CD4-positive, alpha-beta T cell treated with Interleukin-17A for 4 hours (primary cell): ENCODE measurements at regions not wholly inside any gene's neighbourhood (a gene's known extent, or its start where the extent isn't known, plus 50 kb on each side); places are given as distances from the start of the nearest gene placed in this dataset.

Experiments
- DNase-seq: peaks from one replicate; pipeline ENCODE4 v3.0.0-alpha.2; 2020; ENCODE audit warnings: mixed read lengths

DNA sequence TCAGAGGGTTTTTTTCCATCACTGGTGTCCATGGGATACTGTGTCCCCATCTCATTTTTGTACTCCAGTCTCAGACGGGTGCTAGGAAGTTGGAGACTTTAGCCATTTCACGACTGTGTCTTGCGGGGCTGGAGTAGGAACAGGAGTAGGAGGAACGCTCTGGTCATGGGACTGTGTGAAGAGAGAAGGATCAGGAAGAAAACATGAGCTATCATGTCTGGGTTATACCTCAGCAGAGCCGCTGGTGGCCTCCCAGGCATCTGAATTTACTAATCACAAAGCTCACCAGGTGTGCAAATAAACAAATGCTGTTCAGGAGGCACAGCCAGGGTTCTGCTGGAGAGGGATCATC lies 225.4 kb downstream of the SEC14L1 start:
- no peak for DNase-seq

DNA sequence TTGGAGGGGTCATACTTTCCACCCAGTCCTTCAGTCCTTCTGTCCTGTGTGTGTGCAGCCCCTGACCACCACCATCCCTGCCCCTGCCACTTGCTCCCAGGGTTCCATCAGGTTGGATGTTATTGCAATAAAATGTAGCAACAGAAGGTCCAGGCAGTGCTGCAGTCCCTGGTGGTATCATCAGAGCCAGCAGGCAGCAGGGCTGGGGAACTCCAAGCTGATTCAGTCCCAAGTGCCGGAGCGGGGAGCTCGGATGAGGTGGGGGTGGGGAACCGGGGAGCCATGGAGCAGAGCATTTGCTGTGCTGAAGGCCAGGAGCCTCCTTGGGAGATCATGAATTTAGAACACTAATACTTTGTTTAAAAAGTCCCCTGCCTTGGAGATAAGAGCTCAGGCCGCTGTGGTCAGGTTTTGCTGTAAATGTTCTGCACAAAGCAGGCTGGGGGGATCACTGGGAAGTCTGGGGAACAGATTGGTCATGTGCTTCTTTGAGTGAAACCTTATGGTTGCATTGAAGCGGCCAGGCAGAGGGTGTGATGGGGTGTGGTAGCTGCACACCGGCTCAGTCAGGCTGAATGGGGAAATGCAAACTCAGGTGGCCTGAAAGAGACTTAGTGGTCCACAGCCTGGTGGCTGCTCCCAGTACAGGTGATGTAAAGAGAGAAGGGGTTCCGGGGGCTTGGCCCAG lies 225.9 kb downstream of the SEC14L1 start:
- no peak for DNase-seq

DNA sequence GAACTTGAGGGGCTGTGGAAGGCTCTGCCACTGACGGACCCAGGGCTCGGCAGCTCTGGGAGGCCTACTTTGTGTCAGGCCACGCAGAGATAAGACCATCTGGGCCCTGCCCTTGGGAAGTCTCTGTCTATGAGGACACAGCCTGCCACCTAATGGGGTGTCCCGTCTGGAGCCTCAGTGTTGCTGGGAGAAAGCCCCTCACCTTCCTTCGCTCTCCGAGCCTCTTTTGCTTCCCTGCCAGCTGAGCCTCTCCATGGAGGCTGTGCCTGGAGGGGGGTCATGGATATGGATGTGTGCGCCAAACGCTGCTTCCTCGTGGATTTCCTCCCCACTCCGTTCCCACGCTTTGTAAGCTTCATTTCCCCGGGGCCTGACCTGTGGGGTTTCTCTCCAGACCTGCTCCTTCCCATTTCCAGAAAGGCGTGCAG lies 228.8 kb downstream of the SEC14L1 start:
- DNase-seq: no peak

DNA sequence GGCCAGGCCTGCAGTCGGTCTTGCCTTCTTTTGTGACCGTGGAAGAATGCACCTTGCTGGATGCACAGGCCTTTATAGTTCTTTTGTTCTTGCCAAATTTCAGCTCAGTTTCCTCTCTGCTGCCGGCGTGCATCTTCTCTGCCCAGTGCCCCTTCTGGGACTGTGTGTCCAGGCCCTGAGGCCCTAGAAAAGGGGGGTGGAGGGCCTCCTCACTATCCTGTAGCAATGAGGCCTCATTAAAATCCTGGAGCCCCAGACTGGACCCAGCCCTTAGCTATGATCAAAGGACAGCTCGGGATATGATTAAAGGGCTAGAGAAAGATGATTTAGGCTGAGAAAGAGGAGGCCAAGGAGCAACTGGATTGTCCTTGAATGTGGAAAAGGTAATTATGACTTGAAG lies 229.8 kb downstream of the SEC14L1 start:
- no peak for DNase-seq

DNA sequence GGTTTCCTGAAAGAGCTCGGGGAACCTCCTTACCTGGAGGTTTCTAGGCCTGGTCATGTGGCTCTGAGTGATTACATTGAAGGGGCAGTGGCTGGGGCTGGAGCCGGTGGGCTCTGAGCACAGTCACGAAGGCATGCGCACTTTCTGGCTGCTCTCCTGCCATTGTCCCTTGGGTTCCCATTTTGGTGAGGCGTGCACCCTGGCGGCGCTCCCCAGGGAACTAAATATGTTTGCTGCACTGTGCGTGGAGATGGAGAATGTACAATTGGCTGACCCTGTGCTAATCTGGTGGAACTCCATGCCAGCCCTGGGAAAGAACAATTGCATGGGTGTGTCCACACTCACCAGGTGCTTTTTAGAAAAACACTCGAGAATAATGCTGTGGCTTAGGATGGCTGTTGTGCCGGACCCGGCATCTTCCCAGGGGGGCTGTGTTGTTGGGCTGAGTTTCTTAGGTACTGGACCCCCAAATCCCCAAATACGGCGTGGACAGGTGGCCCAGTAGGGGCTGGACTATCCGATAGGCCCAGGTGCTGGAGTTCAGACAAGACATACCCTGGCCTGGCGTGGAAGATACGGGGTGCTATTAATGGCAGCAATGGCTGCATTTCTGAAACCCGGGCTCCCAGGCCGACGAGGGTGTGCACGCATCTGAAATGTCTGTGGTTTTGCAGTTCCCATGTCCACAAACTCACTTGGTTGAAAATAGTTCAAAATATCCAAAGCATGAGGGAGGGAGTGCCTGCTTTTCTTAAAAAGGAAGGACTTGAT lies 230.5 kb downstream of the SEC14L1 start:
- DNase-seq: no peak

DNA sequence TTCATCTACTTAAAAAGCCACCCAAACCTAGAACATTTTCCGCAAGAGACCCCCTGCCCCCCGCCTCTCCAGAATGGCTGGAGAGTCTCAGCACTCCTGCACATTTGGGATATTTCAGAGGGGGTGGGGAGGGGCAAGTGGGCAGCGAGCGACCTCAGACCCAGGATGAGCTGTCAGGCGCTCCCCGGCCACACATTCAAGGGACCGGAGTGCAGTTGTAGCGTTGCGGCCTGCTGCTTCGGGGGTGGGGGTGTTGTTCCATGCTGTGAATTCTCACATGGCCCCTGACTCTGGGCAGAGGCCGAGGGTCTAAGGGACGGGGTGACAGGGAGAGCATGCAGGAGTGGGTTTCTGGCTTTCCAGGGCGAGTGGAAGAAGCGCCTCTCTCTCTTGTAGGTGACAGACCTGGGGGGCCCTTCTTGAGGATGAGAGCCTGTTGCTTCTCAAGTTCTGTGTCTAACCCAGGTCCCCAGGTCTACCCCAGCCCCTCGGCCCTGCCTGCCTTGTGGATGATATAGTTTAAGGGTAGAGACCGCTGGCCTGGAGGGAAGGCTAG lies 231.2 kb downstream of the SEC14L1 start:
- DNase-seq: no peak

DNA sequence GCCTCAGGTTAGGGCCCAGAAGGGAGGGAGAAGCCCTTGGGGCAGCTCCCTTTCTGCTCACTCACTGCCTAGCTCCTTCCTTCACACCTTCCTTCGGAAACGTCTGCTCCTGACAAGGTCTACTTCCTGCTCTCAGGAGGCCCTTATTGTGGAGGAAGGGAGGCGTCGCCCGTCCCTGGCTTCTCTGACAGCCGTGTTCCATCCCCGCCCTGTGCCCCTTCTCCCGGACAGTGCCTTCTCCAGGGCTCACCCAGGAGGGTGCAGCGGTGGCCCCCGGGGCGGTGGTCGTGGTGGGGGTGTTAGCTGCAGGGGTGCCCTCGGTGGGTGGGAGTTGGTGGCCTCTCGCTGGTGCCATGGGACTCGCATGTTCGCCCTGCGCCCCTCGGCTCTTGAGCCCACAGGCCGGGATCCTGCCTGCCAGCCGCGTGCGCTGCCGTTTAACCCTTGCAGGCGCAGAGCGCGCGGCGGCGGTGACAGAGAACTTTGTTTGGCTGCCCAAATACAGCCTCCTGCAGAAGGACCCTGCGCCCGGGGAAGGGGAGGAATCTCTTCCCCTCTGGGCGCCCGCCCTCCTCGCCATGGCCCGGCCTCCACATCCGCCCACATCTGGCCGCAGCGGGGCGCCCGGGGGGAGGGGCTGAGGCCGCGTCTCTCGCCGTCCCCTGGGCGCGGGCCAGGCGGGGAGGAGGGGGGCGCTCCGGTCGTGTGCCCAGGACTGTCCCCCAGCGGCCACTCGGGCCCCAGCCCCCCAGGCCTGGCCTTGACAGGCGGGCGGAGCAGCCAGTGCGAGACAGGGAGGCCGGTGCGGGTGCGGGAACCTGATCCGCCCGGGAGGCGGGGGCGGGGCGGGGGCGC lies 231.9 kb downstream of the SEC14L1 start:
- peak; percentile 79 for DNase-seq

DNA sequence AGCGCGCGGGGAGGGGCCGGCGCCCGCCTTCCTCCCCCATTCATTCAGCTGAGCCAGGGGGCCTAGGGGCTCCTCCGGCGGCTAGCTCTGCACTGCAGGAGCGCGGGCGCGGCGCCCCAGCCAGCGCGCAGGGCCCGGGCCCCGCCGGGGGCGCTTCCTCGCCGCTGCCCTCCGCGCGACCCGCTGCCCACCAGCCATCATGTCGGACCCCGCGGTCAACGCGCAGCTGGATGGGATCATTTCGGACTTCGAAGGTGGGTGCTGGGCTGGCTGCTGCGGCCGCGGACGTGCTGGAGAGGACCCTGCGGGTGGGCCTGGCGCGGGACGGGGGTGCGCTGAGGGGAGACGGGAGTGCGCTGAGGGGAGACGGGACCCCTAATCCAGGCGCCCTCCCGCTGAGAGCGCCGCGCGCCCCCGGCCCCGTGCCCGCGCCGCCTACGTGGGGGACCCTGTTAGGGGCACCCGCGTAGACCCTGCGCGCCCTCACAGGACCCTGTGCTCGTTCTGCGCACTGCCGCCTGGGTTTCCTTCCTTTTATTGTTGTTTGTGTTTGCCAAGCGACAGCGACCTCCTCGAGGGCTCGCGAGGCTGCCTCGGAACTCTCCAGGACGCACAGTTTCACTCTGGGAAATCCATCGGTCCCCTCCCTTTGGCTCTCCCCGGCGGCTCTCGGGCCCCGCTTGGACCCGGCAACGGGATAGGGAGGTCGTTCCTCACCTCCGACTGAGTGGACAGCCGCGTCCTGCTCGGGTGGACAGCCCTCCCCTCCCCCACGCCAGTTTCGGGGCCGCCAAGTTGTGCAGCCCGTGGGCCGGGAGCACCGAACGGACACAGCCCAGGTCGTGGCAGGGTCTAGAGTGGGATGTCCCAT lies 232.8 kb downstream of the SEC14L1 start:
- peak; percentile 59 for DNase-seq

DNA sequence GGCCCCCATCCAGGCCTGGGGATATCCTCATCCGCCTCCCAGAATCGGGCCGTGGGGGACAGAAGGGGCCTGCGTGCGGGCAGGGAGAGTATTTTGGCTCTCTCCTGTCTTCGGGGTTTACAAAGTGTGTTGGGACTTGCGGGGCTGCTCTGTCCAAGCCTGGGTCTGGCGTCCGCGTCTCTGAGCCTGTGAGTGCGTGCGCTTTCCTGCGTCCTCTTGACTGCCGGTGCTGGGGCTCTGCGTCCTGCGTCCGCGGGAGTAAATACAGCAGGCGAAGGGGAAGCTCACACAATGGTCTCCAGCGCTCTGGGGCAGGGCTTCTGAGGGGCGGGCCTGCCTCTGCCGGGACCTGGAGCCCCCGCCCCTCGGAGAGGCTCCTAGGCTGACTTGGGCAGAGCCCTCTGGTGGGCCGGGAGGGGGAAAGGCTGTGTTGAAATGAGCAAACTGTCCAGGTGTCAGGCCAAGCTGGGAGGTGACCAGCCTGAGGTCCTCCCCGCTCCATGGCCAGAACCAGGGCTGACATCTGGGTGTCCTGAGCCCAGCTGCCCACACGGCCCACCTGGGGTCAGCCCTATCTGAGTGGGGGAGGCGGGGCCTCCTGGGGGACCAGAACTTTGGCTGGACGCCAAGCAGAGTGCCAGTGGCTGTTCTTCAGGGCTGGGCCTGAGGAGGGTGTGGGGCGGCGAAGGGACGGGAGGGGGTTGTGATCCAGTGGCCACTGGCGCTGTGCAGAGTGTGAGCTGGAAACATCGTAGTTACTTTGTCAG lies 233.6 kb downstream of the SEC14L1 start:
- peak; percentile 85 for DNase-seq

DNA sequence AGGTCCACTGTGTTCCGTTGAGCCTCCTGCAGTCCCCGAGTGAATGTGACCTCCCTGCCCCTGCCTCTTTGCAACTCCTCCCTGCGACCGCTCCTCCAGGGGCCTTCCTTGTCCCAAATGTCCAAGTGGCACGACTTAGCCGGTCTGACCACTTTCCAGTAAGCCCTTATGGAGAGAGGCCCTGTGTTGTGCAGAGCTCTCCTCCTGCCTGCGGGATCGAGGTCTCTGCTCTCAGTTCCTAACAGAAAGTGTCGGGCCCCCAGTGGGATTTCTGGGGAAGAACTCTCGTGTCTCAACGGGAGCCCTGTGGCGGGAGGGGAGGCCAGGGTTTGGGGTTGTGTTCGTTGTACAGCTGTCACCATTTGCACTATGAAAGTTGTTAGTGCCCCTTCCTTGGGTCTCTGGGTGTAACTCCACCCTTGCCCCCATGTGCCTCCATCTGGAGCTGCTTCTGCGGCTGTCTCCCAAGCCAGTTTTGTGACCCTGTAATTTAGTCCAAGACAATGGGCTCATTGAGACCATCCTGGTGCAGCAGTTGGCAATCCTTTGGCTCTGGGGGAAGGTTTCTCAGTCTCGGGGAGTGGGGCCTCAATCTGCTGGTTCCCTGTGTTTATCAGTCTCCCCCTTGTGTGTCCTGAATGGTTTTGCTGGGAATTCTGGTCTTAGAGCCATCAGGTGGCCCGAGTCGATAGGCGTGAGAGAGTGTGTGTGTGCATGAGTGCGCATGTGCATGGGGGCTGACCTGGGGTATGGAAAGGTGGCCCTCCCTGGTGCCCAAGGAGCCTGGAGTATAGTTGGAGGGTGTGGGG lies 234.5 kb downstream of the SEC14L1 start:
- no peak for DNase-seq

DNA sequence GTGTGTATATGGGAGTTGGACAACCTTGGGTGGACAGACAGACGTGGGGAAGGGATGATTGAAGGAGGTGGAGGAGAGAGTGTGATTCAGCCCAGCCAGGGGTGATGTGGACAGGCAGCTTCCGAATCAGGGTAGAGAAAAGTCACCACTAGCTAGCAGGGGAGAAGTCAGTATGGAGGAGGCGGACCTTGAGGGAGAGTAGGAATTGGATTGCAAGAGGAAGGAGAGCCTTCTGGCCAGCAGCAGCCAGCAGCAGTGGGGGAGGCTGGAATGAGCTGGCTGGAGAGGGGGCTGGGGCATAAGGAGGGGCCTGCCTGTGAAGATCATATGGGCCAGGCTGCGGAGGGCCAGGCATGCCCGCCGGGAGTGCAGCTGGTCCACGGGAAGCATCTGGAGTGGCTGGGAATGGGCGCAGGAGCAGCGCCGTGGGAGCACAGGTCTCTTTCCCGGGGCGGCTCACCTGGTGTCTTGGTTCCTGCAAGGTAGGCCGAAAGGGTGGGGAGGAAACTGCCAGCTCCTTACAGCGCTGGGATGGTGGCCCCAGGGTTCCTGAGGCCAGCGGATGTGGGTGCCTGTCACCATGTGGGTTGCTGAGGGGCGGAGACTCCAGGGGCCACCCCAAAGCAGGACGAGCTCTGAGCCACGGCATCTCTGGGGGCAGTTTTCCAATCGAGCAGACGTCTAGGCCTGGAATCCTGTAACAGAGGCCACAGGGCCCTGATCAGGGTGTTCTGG lies 235.3 kb downstream of the SEC14L1 start:
- peak; percentile 81 for DNase-seq

DNA sequence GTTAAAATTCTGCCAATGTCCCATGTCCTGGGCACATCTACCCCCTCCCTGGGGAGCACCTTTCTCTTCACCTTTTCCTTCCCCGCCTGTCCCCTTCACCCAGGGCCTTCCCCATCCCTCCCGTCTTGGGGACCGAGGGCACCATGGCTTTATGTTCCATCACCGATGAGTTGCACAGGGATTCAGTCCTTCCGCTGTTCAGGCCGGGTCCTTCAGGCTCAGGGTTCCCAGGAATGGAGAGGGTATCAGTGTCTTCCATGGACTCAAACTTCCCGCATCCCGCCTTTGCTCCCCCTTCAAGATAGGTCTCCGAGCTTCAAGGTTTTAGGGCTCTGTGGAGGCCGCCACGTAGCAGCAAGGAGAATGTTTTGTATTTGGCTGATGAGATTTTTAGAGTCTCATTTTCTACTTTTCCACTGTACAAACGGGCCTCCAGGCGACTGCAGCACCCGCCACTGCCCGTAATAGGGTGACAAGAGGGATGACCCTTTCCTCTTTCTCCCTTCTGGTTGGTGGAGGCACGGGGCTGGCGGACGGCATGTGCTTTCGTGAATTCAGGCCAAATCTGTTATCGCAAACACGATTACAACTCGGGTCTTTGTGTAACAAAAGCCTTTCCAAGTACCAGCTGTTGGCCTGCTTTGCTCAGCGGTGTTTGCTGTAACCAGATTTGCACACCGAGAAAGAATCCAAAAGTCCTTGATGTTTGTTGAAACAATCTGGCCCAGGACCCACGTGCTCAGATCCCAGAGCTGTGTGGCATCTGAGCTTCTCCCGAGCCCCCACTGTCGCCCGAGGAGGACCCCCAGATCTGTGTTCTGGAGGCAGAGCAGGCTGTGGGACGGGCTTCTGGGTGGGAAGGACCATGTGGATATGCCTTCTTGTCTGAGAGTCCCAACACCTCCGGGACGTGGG lies 236.3 kb downstream of the SEC14L1 start:
- no peak for DNase-seq

DNA sequence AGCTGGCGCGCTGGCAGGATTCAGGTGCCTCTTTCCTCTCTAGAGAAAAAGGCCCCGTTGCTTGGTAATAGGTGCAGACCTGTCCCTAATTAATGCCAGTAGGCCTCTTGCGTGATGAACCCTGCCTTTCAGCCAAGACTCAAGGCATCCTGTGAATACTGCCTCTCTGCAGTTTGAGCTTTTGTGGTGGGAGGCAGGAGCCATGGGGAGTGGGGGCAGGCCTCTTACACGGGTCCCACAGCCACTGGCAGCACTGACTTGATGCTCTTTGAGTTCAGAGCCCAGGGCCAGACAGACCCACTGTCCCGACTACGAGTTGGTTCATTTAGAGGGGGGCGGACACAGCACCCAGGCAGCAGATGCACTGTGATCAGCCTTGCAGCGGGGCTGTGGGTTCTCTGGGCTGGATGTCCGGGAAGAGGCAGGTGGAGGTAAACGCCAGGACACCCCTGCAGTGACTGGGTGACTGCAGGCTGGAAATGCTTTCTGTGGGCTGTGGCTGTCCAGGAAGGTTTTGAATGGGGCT lies 237.0 kb downstream of the SEC14L1 start:
- DNase-seq: no peak

DNA sequence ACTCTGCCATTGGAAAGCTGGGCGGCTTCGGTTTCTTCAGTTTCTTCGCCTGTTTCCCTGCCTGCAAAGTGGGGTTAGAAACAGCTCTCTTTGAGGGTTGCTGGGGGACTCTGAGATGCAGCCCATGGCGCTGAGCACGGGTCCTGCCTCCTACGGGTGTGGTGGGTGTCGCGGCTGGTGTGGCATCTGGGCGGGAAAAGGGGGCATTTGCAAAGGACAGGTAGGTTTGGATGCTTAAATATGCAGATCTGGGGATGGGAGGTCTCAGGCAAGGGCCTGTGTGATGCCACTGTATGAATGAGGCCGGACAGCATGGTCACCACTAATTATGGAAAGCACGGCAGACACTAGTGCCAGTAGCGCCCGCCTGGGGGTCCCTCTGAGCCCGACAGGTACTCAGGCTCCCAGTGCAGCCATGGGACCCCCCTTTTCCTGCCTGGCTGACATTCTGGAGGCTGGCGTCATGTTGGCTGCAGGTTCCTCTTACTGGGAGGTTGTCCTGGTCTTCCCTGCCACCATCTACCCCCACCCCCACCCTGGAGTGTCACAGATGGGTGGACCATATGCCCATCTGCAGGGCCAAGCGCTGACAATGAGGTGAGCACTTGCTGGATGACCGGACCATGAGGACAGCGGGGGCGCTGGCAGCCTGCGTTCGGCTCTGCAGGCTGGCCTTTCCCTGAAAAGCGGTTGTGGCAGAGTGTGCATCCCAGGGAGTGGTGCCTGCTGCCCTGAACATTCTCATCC lies 237.7 kb downstream of the SEC14L1 start:
- DNase-seq: no peak

DNA sequence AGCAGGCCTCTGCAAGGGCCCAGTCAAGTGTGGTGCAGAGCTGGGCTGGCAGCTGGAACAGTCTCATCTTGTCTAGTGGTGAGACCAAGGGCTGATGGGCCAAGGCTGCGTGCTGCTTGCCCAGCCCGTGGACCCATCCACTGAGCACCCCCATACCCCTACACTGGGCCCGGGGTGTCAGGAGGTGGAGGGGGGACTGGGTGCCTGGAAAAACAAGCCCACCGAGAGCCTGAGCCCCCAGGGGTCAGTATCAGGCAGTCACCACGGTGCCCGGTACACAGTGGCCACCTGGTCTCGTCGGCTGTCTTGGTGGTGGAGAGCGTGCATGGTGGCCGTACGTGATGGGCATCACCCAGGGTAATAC lies 238.3 kb downstream of the SEC14L1 start:
- DNase-seq: no peak

DNA sequence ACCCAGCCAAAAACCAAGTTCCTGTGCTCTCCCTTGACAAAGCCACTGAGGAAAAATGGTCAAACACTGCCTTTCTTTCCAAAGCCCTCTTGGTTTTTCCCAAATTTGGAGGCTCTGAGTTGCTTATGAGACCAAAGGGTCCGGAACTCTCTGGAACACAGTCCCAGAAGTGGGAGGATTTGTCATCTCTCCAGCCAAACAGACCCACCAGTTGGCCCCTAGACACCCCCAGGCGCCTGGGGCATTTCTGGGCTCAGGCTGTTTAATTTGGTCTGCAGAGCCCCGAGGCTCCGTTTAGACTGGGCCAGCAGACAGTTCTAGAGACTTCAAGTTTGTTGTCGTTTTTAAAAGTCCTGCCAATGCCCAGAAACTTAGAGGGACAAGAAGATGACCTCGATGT lies 239.1 kb downstream of the SEC14L1 start:
- no peak for DNase-seq

DNA sequence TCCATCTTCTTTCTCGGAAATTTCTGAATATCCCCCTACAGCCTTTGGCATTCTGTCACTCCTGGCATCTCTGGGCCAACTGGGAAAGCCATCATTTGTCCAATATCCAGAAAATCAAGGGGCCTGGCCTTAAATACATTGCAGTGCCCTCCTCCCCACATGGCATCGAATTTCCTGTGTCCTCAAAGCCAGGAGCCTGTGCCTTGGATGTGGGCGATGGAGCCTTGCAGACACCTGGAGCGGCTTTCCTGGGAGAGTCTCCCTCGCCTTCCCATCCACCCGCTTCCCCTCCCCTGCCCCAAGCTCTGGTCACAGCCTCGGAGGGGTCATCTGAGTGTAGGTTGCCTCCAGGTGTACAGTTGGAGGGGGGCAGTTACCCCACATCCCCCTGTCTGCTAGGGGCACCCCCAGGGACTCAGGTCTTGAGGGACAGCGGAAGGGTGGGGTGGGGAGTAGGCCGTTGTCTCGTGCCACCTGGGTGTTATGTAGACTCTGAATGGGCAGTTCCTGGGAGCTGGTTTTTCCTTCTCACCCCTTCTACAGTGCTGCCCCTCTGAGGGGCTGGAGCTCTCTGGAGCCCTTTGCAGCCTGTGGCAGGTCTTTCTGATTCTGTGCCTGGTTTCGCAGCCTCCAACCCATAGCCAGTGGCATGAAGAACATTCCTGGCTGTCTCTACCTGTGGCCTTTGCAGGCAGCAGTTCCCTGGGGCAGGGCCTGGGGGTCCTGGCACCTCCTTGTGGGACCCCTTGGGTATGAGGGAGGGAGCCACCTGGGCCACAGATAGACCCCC lies 239.8 kb downstream of the SEC14L1 start:
- no peak for DNase-seq
